LNCaP clone FGC (cell line): ENCODE measurements at regions not wholly inside any gene's neighbourhood (a gene's known extent, or its start where the extent isn't known, plus 50 kb on each side); places are given as distances from the start of the nearest gene placed in this dataset.

Experiments used
- DNase-seq: peaks from one replicate; pipeline ENCODE4 v3.0.0-alpha.2; 2011; ENCODE audit warnings: low read depth
- H3K4me3 ChIP-seq: 2 replicates; pipeline ENCODE4 v1.5.1; 2011; ENCODE audit warnings: mild to moderate bottlenecking, low read depth, low read length, control low read depth
- CTCF ChIP-seq: IDR thresholded peaks from 2 replicates; pipeline ENCODE4 v1.5.1; 2012; ENCODE audit warnings: mild to moderate bottlenecking; ENCODE audit not compliant: control insufficient read depth, insufficient read depth; ENCODE audit errors: extremely low read depth

- TF ChIP-seq CTCF: no peak
- peak; percentile 6 for DNase-seq
- no peak overlapping the region for H3K4me3 ChIP-seq
These were observed 246.2 kb downstream of the CTTN start for GRCh38 chr11:70644343-70645060.

GRCh38 chr11:70645537-70645936, 247.2 kb downstream of the CTTN start:
- no peak overlapping the region for H3K4me3 ChIP-seq
- no peak for TF ChIP-seq CTCF
- no peak for DNase-seq

GRCh38 chr11:70646272-70647049, 248.1 kb downstream of the CTTN start:
- no peak for TF ChIP-seq CTCF
- no peak overlapping the region for H3K4me3 ChIP-seq
- no peak for DNase-seq

- DNase-seq: no peak
- TF ChIP-seq CTCF: no peak
- H3K4me3 ChIP-seq: no peak overlapping the region
These were observed 249.1 kb downstream of the CTTN start for GRCh38 chr11:70647188-70648166.

- peak; percentile 33 for DNase-seq
- TF ChIP-seq CTCF: no peak
- H3K4me3 ChIP-seq: no peak overlapping the region
These were observed 252.0 kb downstream of the CTTN start for GRCh38 chr11:70650075-70650909.

GRCh38 chr11:70651031-70651430, 252.7 kb downstream of the CTTN start:
- no peak for DNase-seq
- no peak for TF ChIP-seq CTCF

More at GRCh38 chr11:70651031-70651430, 252.7 kb downstream of the CTTN start:
- H3K4me3 ChIP-seq: no peak overlapping the region
